ENCODE measurements at regions not wholly inside any gene's neighbourhood (a gene's known extent, or its start where the extent isn't known, plus 50 kb on each side); places are given as distances from the start of the nearest gene placed in this dataset.

DNA sequence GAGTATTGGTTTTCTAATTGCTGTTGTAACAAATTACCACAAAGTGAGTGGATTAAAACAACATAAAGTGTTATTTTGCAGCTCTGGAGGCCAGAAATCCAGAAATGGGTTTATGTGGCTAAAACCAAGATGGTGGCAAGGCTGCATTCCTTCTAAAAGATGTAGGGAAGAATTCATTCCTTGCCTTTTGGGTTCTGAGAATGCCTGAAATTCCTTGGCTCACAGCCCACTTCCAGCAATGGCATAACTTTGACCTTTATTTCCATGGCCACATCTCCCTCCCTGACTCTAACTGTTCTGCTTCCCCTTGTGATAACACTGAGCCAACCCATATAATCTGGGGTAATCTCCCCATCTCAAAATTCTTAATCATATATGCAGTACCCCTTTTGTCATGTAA, 269.6 kb upstream of the RPL38 start:
- TF ChIP-seq, protein P1, sequence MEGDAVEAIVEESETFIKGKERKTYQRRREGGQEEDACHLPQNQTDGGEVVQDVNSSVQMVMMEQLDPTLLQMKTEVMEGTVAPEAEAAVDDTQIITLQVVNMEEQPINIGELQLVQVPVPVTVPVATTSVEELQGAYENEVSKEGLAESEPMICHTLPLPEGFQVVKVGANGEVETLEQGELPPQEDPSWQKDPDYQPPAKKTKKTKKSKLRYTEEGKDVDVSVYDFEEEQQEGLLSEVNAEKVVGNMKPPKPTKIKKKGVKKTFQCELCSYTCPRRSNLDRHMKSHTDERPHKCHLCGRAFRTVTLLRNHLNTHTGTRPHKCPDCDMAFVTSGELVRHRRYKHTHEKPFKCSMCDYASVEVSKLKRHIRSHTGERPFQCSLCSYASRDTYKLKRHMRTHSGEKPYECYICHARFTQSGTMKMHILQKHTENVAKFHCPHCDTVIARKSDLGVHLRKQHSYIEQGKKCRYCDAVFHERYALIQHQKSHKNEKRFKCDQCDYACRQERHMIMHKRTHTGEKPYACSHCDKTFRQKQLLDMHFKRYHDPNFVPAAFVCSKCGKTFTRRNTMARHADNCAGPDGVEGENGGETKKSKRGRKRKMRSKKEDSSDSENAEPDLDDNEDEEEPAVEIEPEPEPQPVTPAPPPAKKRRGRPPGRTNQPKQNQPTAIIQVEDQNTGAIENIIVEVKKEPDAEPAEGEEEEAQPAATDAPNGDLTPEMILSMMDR (IDR thresholded peaks at IDR 0.05): no peak
- TF ChIP-seq POLR2A (IDR thresholded peaks at IDR 0.05): no peak

All from prostate gland (tissue), 2 donors.